HL-60 (cell line): ENCODE measurements at regions not wholly inside any gene's neighbourhood (a gene's known extent, or its start where the extent isn't known, plus 50 kb on each side); places are given as distances from the start of the nearest gene placed in this dataset.

Experiments used
- DNase-seq, 2 experiments: peaks; one replicate each; pipeline ENCODE4 v3.0.0-alpha.2; 2010 to 2020; ENCODE audit warnings: low read depth in 1 of 2, low spot score in 1 of 2
- H3K27ac ChIP-seq: fragments of 250-450 bp; sonication (Bioruptor Pico); replicated peaks from 2 replicates; pipeline ENCODE4 v1.5.1; 2020; ENCODE audit warnings: mild to moderate bottlenecking, moderate library complexity
- H3K27me3 ChIP-seq: fragments of 250-450 bp; sonication (Bioruptor Pico); 2 replicates; pipeline ENCODE4 v1.5.1; 2021; ENCODE audit warnings: mild to moderate bottlenecking, moderate library complexity; ENCODE audit not compliant: insufficient read depth, poor library complexity, severe bottlenecking
- H3K4me3 ChIP-seq: replicated peaks from 2 replicates; pipeline ENCODE4 v1.5.1; 2011; ENCODE audit warnings: mild to moderate bottlenecking, control low read depth, low read length; ENCODE audit not compliant: insufficient read depth
- CTCF ChIP-seq: IDR thresholded peaks from one replicate; pipeline ENCODE4 v1.5.1; 2011; ENCODE audit warnings: low read length, control low read depth, inconsistent platforms; ENCODE audit not compliant: insufficient read depth
- GABPA ChIP-seq: IDR thresholded peaks from 2 replicates; pipeline ENCODE4 v1.6.1; 2012; ENCODE audit warnings: low read depth
- POLR2AphosphoS5 ChIP-seq: IDR thresholded peaks from 2 replicates; pipeline ENCODE4 v1.6.1; 2012; ENCODE audit warnings: low read depth
- REST ChIP-seq: IDR thresholded peaks from 2 replicates; pipeline ENCODE4 v1.6.1; 2012; ENCODE audit warnings: low read depth; ENCODE audit not compliant: insufficient replicate concordance
- SPI1 ChIP-seq: IDR thresholded peaks from 2 replicates; pipeline ENCODE4 v1.6.1; 2012; ENCODE audit warnings: low read depth, mild to moderate bottlenecking, borderline replicate concordance

- Histone ChIP-seq H3K27ac (no peak overlapping the region), H3K27me3 (no peaks in the 10 kb centered on the region), H3K4me3 (no peak overlapping the region)
- no peak for DNase-seq
- TF ChIP-seq GABPA, result no peak
- no peak for TF ChIP-seq POLR2AphosphoS5
- TF ChIP-seq REST, result no peak
- no peak for TF ChIP-seq CTCF
- no peak for TF ChIP-seq SPI1
Measured at GRCh38 chr3:177367788-177368187, 170.5 kb upstream of the TBL1XR1 start.

- DNase-seq, result no peak
- no peak overlapping the region for H3K4me3 ChIP-seq
- no peak overlapping the region for H3K27ac ChIP-seq
- no peak for TF ChIP-seq POLR2AphosphoS5
- TF ChIP-seq GABPA, result no peak
- no peak for TF ChIP-seq SPI1
- no peak for TF ChIP-seq REST
- TF ChIP-seq CTCF, result no peak
- H3K27me3 ChIP-seq, result no peaks in the 10 kb centered on the region
Measured at GRCh38 chr3:177370246-177370822, 173.1 kb upstream of the TBL1XR1 start.

- no peak overlapping the region for H3K27ac ChIP-seq
- TF ChIP-seq CTCF (no peak), REST (no peak), SPI1 (no peak), POLR2AphosphoS5 (no peak), GABPA (no peak)
- no peak overlapping the region for H3K4me3 ChIP-seq
- no peak for DNase-seq
- H3K27me3 ChIP-seq, result no peaks in the 10 kb centered on the region
Measured at GRCh38 chr3:177371146-177371545, 173.9 kb upstream of the TBL1XR1 start.
